ENCODE measurements at regions not wholly inside any gene's neighbourhood (a gene's known extent, or its start where the extent isn't known, plus 50 kb on each side); places are given as distances from the start of the nearest gene placed in this dataset.

DNA sequence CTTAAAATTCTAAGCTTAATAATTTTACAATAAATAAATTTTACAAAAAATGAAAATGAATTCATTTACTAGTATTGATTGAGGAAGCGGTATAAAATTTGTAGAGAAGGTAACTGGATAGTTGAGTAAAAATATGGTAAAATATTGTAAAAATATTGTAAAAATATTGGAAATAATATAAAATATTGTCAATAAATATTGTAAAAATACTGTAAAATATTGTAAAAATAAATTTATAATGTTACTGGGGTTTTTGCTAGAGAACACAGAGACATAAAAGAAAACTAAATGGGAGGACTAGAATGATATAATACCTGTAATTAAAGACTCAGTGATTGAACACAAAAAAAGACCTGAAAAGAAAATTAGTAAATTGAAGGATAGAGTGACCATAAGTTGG lies 546.3 kb upstream of the NETO1 start:
- TF ChIP-seq CTCF (IDR thresholded peaks at IDR 0.05): no peak
- no peak for TF ChIP-seq POLR2A (IDR thresholded peaks at IDR 0.05)
- TF ChIP-seq POLR2AphosphoS5 (IDR thresholded peaks at IDR 0.05; ENCODE audit: insufficient read depth in 1 of 2, low read depth in 1 of 2): no peak

Data from vagina (tissue), 2 donors.